ENCODE measurements at regions not wholly inside any gene's neighbourhood (a gene's known extent, or its start where the extent isn't known, plus 50 kb on each side); places are given as distances from the start of the nearest gene placed in this dataset.

GRCh38 chr5:14090755-14091154, 52.4 kb upstream of the TRIO start:
- no peak for DNase-seq (ENCODE audit: low spot score)

GRCh38 chr5:14090290-14090689, 52.9 kb upstream of the TRIO start:
- no peak for DNase-seq (ENCODE audit: low spot score)

- DNase-seq (ENCODE audit: low spot score), result no peak
These were observed 53.9 kb upstream of the TRIO start for GRCh38 chr5:14089198-14089597.

- no peak for DNase-seq (ENCODE audit: low spot score)
These were observed 56.9 kb upstream of the TRIO start for GRCh38 chr5:14086261-14086660.

- DNase-seq (ENCODE audit: low spot score), result no peak
These were observed 60.2 kb upstream of the TRIO start for GRCh38 chr5:14082973-14083372.

GRCh38 chr5:14082523-14082922, 60.6 kb upstream of the TRIO start:
- no peak for DNase-seq (ENCODE audit: low spot score)

- DNase-seq (ENCODE audit: low spot score), result no peak
These were observed 61.4 kb upstream of the TRIO start for GRCh38 chr5:14081791-14082190.

GRCh38 chr5:14078716-14079115, 64.4 kb upstream of the TRIO start:
- DNase-seq (ENCODE audit: low spot score), result no peak

GRCh38 chr5:14077501-14077900, 65.6 kb upstream of the TRIO start:
- DNase-seq (ENCODE audit: low spot score), result no peak

- DNase-seq (ENCODE audit: low spot score), result no peak
These were observed 66.6 kb upstream of the TRIO start for GRCh38 chr5:14076561-14076960.

GRCh38 chr5:14075937-14076336, 67.2 kb upstream of the TRIO start:
- no peak for DNase-seq (ENCODE audit: low spot score)

GRCh38 chr5:14071433-14071832, 71.7 kb upstream of the TRIO start:
- no peak for DNase-seq (ENCODE audit: low spot score)

- DNase-seq (ENCODE audit: low spot score), result no peak
These were observed 74.1 kb upstream of the TRIO start for GRCh38 chr5:14069021-14069420.

GRCh38 chr5:14068136-14068535, 75.0 kb upstream of the TRIO start:
- DNase-seq (ENCODE audit: low spot score), result no peak

GRCh38 chr5:14066326-14066725, 76.8 kb upstream of the TRIO start:
- DNase-seq (ENCODE audit: low spot score), result no peak

- no peak for DNase-seq (ENCODE audit: low spot score)
These were observed 78.3 kb upstream of the TRIO start for GRCh38 chr5:14064841-14065240.

- no peak for DNase-seq (ENCODE audit: low spot score)
These were observed 79.5 kb upstream of the TRIO start for GRCh38 chr5:14063691-14064090.

- DNase-seq (ENCODE audit: low spot score), result no peak
These were observed 80.0 kb upstream of the TRIO start for GRCh38 chr5:14063138-14063537.

- DNase-seq (ENCODE audit: low spot score), result no peak
These were observed 81.0 kb upstream of the TRIO start for GRCh38 chr5:14062178-14062577.

GRCh38 chr5:14061106-14061505, 82.0 kb upstream of the TRIO start:
- DNase-seq (ENCODE audit: low spot score), result no peak

GRCh38 chr5:14060218-14060617, 82.9 kb upstream of the TRIO start:
- no peak for DNase-seq (ENCODE audit: low spot score)

GRCh38 chr5:14059810-14060209, 83.3 kb upstream of the TRIO start:
- no peak for DNase-seq (ENCODE audit: low spot score)

GRCh38 chr5:14057289-14057688, 85.9 kb upstream of the TRIO start:
- DNase-seq (ENCODE audit: low spot score), result no peak

GRCh38 chr5:14056039-14056438, 87.1 kb upstream of the TRIO start:
- no peak for DNase-seq (ENCODE audit: low spot score)
